T-cell (primary cell): ENCODE measurements at regions not wholly inside any gene's neighbourhood (a gene's known extent, or its start where the extent isn't known, plus 50 kb on each side); places are given as distances from the start of the nearest gene placed in this dataset.

Source experiments
- ATAC-seq, 4 experiments: fragments of 200-7000 bp in 3 of 4; fragments of 150-1000 bp in 1 of 4; cut with Tn5 transposase; replicated peaks in 1 of 4; 1 replicate in 3 of 4; 2 replicates in 1 of 4; pipeline ENCODE4 v1.10.0; 2021; ENCODE audit warnings: moderate library complexity in 3 of 4, mild to moderate bottlenecking in 2 of 4, moderate number of reproducible peaks in 1 of 4
- CTCF ChIA-PET, 2 donors: fragments of 300-600 bp; sonication (Branson Sonifier 250); formaldehyde crosslinking; loops; one replicate each; lab custom pipeline; 2022; ENCODE audit warnings: antibody characterized with exemption in 2 of 2; lab: Charles Lee
- POLR2A ChIA-PET, 2 donors: fragments of 300-600 bp; sonication (Branson Sonifier 250); formaldehyde crosslinking; loops; one replicate each; lab custom pipeline; 2022; ENCODE audit warnings: antibody characterized with exemption in 2 of 2; lab: Charles Lee
- DNase-seq, 35 experiments: peaks; one replicate each; pipeline versions ENCODE4 v3.0.0 to v3.0.0-alpha.2; 2013 to 2023
- H3K27ac ChIP-seq: one replicate; pipeline ENCODE4 v1.5.1; 2013; ENCODE audit warnings: low read length
- H3K27me3 ChIP-seq, 2 experiments: replicated peaks in 1 of 2; 1 replicate in 1 of 2; 2 replicates in 1 of 2; pipeline versions ENCODE4 v1.6.1 to v1.7.0; 2013; ENCODE audit warnings: low read length in 1 of 2, mixed read lengths in 1 of 2; ENCODE audit not compliant: control insufficient read depth in 2 of 2, insufficient read depth in 2 of 2; ENCODE audit errors: extremely low read depth in 1 of 2
- H3K36me3 ChIP-seq, 2 donors: 1 replicate in 1 of 2; 2 replicates in 1 of 2; pipeline versions ENCODE4 v1.6.1 to v1.7.0; 2013; ENCODE audit warnings: low read length in 1 of 2; ENCODE audit not compliant: control insufficient read depth in 2 of 2, insufficient read depth in 1 of 2; ENCODE audit errors: extremely low read depth in 1 of 2
- H3K4me1 ChIP-seq, 2 experiments: 1 replicate in 1 of 2; 2 replicates in 1 of 2; pipeline versions ENCODE4 v1.6.1 to v1.7.0; 2013; ENCODE audit warnings: low read length in 2 of 2, mixed read lengths in 1 of 2; ENCODE audit not compliant: insufficient read depth in 2 of 2, control insufficient read depth in 1 of 2; ENCODE audit errors: extremely low read depth in 1 of 2
- H3K4me3 ChIP-seq, 2 donors: 1 replicate in 1 of 2; 2 replicates in 1 of 2; pipeline versions ENCODE4 v1.5.1 to v1.7.0; 2013; ENCODE audit warnings: mild to moderate bottlenecking in 2 of 2, low read length in 1 of 2, moderate library complexity in 1 of 2; ENCODE audit not compliant: control insufficient read depth in 1 of 2; ENCODE audit errors: extremely low read depth in 1 of 2
- H3K9me3 ChIP-seq: 2 replicates; pipeline ENCODE4 v1.7.0; 2013
- H3K27ac Mint-ChIP-seq, 2 donors: one replicate each; pipeline ENCODE4 v1.8.0; 2020 to 2021; ENCODE audit warnings: mild to moderate bottlenecking in 2 of 2, mixed read lengths in 2 of 2
- H3K27me3 Mint-ChIP-seq, 2 donors: one replicate each; pipeline ENCODE4 v1.8.0; 2021 to 2022; ENCODE audit warnings: mixed read lengths in 2 of 2
- H3K36me3 Mint-ChIP-seq: one replicate; pipeline ENCODE4 v1.8.0; 2021; ENCODE audit warnings: mixed read lengths
- H3K4me1 Mint-ChIP-seq, 3 donors: one replicate each; pipeline ENCODE4 v1.8.0; 2020 to 2022; ENCODE audit warnings: mixed read lengths in 3 of 3, mild to moderate bottlenecking in 1 of 3
- H3K4me3 Mint-ChIP-seq, 3 donors: one replicate each; pipeline ENCODE4 v1.8.0; 2020 to 2022; ENCODE audit warnings: mild to moderate bottlenecking in 3 of 3, mixed read lengths in 3 of 3, moderate library complexity in 3 of 3
- H3K9me3 Mint-ChIP-seq, 3 donors: one replicate each; pipeline ENCODE4 v1.8.0; 2020 to 2022; ENCODE audit warnings: mixed read lengths in 3 of 3
- WGBS: methylation state at CpG from one replicate; pipeline ENCODE4 v1.1.5; 2013; ENCODE audit warnings: missing lambda C conversion rate; ENCODE audit not compliant: insufficient coverage; 5-methylcytosine and 5-hydroxymethylcytosine counted together

DNA sequence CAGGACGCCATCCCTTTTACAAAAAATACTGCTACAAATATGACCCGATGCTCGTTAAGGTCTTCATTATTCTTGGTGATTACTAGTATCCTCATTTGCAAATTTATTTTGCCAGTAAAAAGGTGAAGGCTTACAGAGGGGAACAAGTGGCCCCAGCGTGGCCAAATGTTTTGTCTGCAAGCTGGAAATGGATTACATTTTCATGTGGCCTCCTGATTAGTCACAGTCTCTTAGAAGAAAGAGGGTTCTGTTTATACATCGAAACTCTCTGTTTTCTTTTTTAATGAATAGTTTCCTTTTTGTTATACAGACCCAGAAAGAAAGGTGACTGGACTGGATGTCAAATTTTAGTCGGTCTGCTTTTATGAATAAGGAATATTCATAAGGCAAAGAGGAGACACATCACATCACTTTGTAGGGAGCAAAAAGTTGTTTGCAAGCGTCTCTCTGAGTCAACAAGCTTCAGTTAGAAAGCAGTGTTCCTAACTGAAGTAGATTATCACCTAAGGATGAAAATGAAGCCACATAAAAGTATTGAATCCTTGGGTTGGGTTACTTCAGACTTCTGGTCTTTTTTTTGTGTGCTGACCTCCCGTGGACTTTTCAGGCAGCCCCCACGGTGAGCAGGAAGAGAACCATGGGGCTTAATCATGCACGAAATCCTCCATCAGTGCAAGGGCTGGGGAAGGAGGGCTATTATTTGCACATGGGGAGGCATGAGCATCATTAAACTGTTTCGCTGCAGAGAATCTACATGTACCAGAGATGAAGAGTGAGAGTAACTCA lies 125.6 kb downstream of the ARSF start:
- ChIA-PET CTCF (no interaction called here), POLR2A (no interaction called here)
- Mint-ChIP-seq H3K36me3 (no peaks in the 10 kb centered on the region), H3K27ac (no peak overlapping the region), H3K4me1 (no peaks in the 10 kb centered on the region), H3K27me3 (peaks cover 0 to 3% of the 10 kb centered on the region in 2 donors), H3K9me3 (peaks cover 0 to 6% (median 0%) of the 10 kb centered on the region in 3 donors), H3K4me3 (no peak overlapping the region)
- 17% methylated on average over 1 of the region's 11 CpGs for WGBS
- H3K4me3 ChIP-seq, result no peak overlapping the region
- no peaks in the 10 kb centered on the region for H3K4me1 ChIP-seq
- no peaks in the 10 kb centered on the region for H3K9me3 ChIP-seq
- ATAC-seq, result no peak
- H3K27me3 ChIP-seq, result no peaks in the 10 kb centered on the region
- no peak overlapping the region for H3K27ac ChIP-seq
- no peak for DNase-seq
- no peaks in the 10 kb centered on the region for H3K36me3 ChIP-seq

GRCh38 chrX:3165808-3166207 lies 124.5 kb downstream of the ARSF start:
- Histone ChIP-seq H3K27ac (no peak overlapping the region), H3K4me3 (no peak overlapping the region), H3K4me1 (no peaks in the 10 kb centered on the region), H3K27me3 (no peaks in the 10 kb centered on the region), H3K9me3 (no peaks in the 10 kb centered on the region), H3K36me3 (no peaks in the 10 kb centered on the region)
- H3K27me3 Mint-ChIP-seq, result peaks cover 0 to 3% of the 10 kb centered on the region in 2 donors
- H3K36me3 Mint-ChIP-seq, result no peaks in the 10 kb centered on the region
- ChIA-PET CTCF (no interaction called here), POLR2A (no interaction called here)
- no peak for DNase-seq
- H3K27ac Mint-ChIP-seq, result no peak overlapping the region
- WGBS, result 45% methylated on average over 2 of the region's 5 CpGs
- peaks cover 0 to 6% (median 2%) of the 10 kb centered on the region in 3 donors for H3K9me3 Mint-ChIP-seq
- H3K4me3 Mint-ChIP-seq, result no peak overlapping the region
- ATAC-seq, result no peak
- H3K4me1 Mint-ChIP-seq, result no peaks in the 10 kb centered on the region
